WTC11 (cell line): ENCODE measurements at regions not wholly inside any gene's neighbourhood (a gene's known extent, or its start where the extent isn't known, plus 50 kb on each side); places are given as distances from the start of the nearest gene placed in this dataset.

Experiments used
- ATAC-seq: fragments of 200-7000 bp; cut with Tn5 transposase; 2 replicates; pipeline ENCODE4 v1.10.0; 2021; ENCODE audit warnings: mild to moderate bottlenecking, moderate library complexity
- CTCF ChIA-PET: fragments of 300-600 bp; sonication (Branson Sonifier 250); formaldehyde crosslinking; loops from one replicate; lab custom pipeline; 2021; ENCODE audit warnings: antibody characterized with exemption; lab: Charles Lee
- POLR2A ChIA-PET: fragments of 350-600 bp; sonication (Branson Sonifier 250); formaldehyde crosslinking; loops from one replicate; lab custom pipeline; 2021; ENCODE audit warnings: antibody characterized with exemption; lab: Charles Lee
- DNase-seq: peaks from one replicate; pipeline ENCODE4 v3.0.0; 2021; ENCODE audit warnings: low spot score
- H3K27ac Mint-ChIP-seq: 2 replicates; pipeline ENCODE4 v1.8.0; 2021; ENCODE audit warnings: mixed read lengths
- H3K27me3 Mint-ChIP-seq: 2 replicates; pipeline ENCODE4 v1.8.0; 2021; ENCODE audit warnings: low read depth, mild to moderate bottlenecking, moderate library complexity, mixed read lengths
- H3K36me3 Mint-ChIP-seq: 2 replicates; pipeline ENCODE4 v1.8.0; 2021; ENCODE audit warnings: mixed read lengths
- H3K4me1 Mint-ChIP-seq: 2 replicates; pipeline ENCODE4 v1.8.0; 2022; ENCODE audit warnings: mixed read lengths
- H3K4me3 Mint-ChIP-seq: 2 replicates; pipeline ENCODE4 v1.8.0; 2021; ENCODE audit warnings: mild to moderate bottlenecking, moderate library complexity, mixed read lengths
- H3K9me3 Mint-ChIP-seq: 2 replicates; pipeline ENCODE4 v1.8.0; 2021; ENCODE audit warnings: mixed read lengths
- ARID4B ChIP-seq: sonication (generic); formaldehyde crosslinking; IDR thresholded peaks from 2 replicates; pipeline ENCODE4 v1.8.0; 2023; ENCODE audit warnings: missing genetic modification reagents, mild to moderate bottlenecking, borderline replicate concordance
- ATF1 ChIP-seq: sonication (generic); formaldehyde crosslinking; IDR thresholded peaks from 2 replicates; pipeline ENCODE4 v1.8.1; 2023; ENCODE audit warnings: mild to moderate bottlenecking, moderate library complexity, missing genetic modification reagents
- CREM ChIP-seq: sonication (generic); formaldehyde crosslinking; IDR thresholded peaks from 2 replicates; pipeline ENCODE4 v1.8.1; 2022; ENCODE audit warnings: mild to moderate bottlenecking, missing genetic modification reagents, moderate library complexity
- ERG ChIP-seq: fragments of 250-450 bp; sonication (Bioruptor Pico); IDR thresholded peaks from 2 replicates; pipeline ENCODE4 v1.8.0; 2021; ENCODE audit warnings: mild to moderate bottlenecking
- FOXJ3 ChIP-seq: sonication (generic); formaldehyde crosslinking; IDR thresholded peaks from 2 replicates; pipeline ENCODE4 v1.9.0; 2021; ENCODE audit warnings: missing genetic modification reagents, mild to moderate bottlenecking, borderline replicate concordance
- FOXP1 ChIP-seq: sonication (generic); formaldehyde crosslinking; IDR thresholded peaks from 2 replicates; pipeline ENCODE4 v1.8.0; 2022; ENCODE audit warnings: missing genetic modification reagents, mild to moderate bottlenecking, moderate library complexity, borderline replicate concordance
- GTF2I ChIP-seq: fragments of 250-450 bp; sonication (Bioruptor Pico); conservative IDR thresholded peaks from 2 replicates; pipeline ENCODE4 v1.4.0; 2021; ENCODE audit warnings: mild to moderate bottlenecking
- NFYB ChIP-seq: sonication (generic); formaldehyde crosslinking; conservative IDR thresholded peaks from 2 replicates; pipeline ENCODE4 v1.8.0; 2022; ENCODE audit warnings: low read depth, missing genetic modification reagents
- NR1H2 ChIP-seq: sonication (generic); formaldehyde crosslinking; IDR thresholded peaks from 2 replicates; pipeline ENCODE4 v1.9.0; 2021; ENCODE audit warnings: mild to moderate bottlenecking, moderate library complexity, missing genetic modification reagents
- OVOL2 ChIP-seq: fragments of 250-450 bp; sonication (Bioruptor Pico); IDR thresholded peaks from 2 replicates; pipeline ENCODE4 v1.9.0; 2021; ENCODE audit warnings: mild to moderate bottlenecking, borderline replicate concordance
- SMAD3 ChIP-seq: sonication (generic); formaldehyde crosslinking; IDR thresholded peaks from 2 replicates; pipeline ENCODE4 v1.8.0; 2022; ENCODE audit warnings: missing genetic modification reagents, mild to moderate bottlenecking, borderline replicate concordance
- TCF7 ChIP-seq: sonication (generic); formaldehyde crosslinking; IDR thresholded peaks from 2 replicates; pipeline ENCODE4 v1.8.0; 2022; ENCODE audit warnings: mild to moderate bottlenecking, low read depth, missing genetic modification reagents, moderate library complexity
- TEAD1 ChIP-seq: sonication (generic); formaldehyde crosslinking; IDR thresholded peaks from 2 replicates; pipeline ENCODE4 v1.8.0; 2022; ENCODE audit warnings: mild to moderate bottlenecking, missing genetic modification reagents
- USF1 ChIP-seq: sonication (generic); formaldehyde crosslinking; IDR thresholded peaks from 2 replicates; pipeline ENCODE4 v1.8.0; 2022; ENCODE audit warnings: mild to moderate bottlenecking, missing genetic modification reagents
- ZNF232 ChIP-seq: sonication (generic); formaldehyde crosslinking; IDR thresholded peaks from 2 replicates; pipeline ENCODE4 v1.8.0; 2022; ENCODE audit warnings: mild to moderate bottlenecking, missing genetic modification reagents
- ZNF396 ChIP-seq: fragments of 250-450 bp; sonication (Bioruptor Pico); IDR thresholded peaks from 2 replicates; pipeline ENCODE4 v1.8.0; 2021; ENCODE audit warnings: mild to moderate bottlenecking, moderate library complexity, borderline replicate concordance
- ZNF416 ChIP-seq: fragments of 250-450 bp; sonication (Bioruptor Pico); IDR thresholded peaks from 2 replicates; pipeline ENCODE4 v1.9.0; 2021; ENCODE audit warnings: mild to moderate bottlenecking, inconsistent platforms
- TF ChIP-seq, protein P1 (sequence below): sonication (generic); formaldehyde crosslinking; IDR thresholded peaks from 2 replicates; pipeline ENCODE4 v1.8.1; 2023; ENCODE audit warnings: mild to moderate bottlenecking, missing genetic modification reagents, moderate library complexity
- TF ChIP-seq, protein P2 (sequence below): sonication (generic); formaldehyde crosslinking; IDR thresholded peaks from 2 replicates; pipeline ENCODE4 v1.8.1; 2023; ENCODE audit warnings: mild to moderate bottlenecking, missing genetic modification reagents, moderate library complexity
- TF ChIP-seq, protein P3 (sequence below): sonication (generic); formaldehyde crosslinking; IDR thresholded peaks from 2 replicates; pipeline ENCODE4 v1.8.1; 2022; ENCODE audit warnings: low read depth, mild to moderate bottlenecking, moderate library complexity, missing genetic modification reagents, borderline replicate concordance

- H3K4me3 Mint-ChIP-seq: no peak overlapping the region
- no peaks in the 10 kb centered on the region for H3K27me3 Mint-ChIP-seq
- ATAC-seq: no peak
- H3K36me3 Mint-ChIP-seq: no peaks in the 10 kb centered on the region; the same call in 1 of the 2 replicates
- TF ChIP-seq GTF2I (CRISPR knock-in tag): no peak
- TF ChIP-seq TCF7 (CRISPR knock-in tag): no peak
- no peak for TF ChIP-seq FOXP1 (CRISPR knock-in tag)
- no peak for TF ChIP-seq ERG (CRISPR knock-in tag)
- no peak for TF ChIP-seq FOXJ3 (CRISPR knock-in tag)
- no peak for TF ChIP-seq ATF1
- TF ChIP-seq, protein P1, sequence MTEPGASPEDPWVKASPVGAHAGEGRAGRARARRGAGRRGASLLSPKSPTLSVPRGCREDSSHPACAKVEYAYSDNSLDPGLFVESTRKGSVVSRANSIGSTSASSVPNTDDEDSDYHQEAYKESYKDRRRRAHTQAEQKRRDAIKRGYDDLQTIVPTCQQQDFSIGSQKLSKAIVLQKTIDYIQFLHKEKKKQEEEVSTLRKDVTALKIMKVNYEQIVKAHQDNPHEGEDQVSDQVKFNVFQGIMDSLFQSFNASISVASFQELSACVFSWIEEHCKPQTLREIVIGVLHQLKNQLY: no peak
- no peak for TF ChIP-seq ARID4B (CRISPR knock-in tag)
- no peak for TF ChIP-seq TEAD1 (CRISPR knock-in tag)
- no peak for TF ChIP-seq ZNF232 (CRISPR knock-in tag)
- no peak for TF ChIP-seq ZNF396 (CRISPR knock-in tag)
- TF ChIP-seq CREM: no peak
- TF ChIP-seq OVOL2 (CRISPR knock-in tag): no peak
- TF ChIP-seq NR1H2: no peak
- TF ChIP-seq USF1: no peak
- TF ChIP-seq SMAD3 (CRISPR knock-in tag): no peak
- TF ChIP-seq, protein P2, sequence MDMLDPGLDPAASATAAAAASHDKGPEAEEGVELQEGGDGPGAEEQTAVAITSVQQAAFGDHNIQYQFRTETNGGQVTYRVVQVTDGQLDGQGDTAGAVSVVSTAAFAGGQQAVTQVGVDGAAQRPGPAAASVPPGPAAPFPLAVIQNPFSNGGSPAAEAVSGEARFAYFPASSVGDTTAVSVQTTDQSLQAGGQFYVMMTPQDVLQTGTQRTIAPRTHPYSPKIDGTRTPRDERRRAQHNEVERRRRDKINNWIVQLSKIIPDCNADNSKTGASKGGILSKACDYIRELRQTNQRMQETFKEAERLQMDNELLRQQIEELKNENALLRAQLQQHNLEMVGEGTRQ (CRISPR knock-in tag): no peak
- TF ChIP-seq ZNF416 (CRISPR knock-in tag): no peak
- TF ChIP-seq, protein P3, sequence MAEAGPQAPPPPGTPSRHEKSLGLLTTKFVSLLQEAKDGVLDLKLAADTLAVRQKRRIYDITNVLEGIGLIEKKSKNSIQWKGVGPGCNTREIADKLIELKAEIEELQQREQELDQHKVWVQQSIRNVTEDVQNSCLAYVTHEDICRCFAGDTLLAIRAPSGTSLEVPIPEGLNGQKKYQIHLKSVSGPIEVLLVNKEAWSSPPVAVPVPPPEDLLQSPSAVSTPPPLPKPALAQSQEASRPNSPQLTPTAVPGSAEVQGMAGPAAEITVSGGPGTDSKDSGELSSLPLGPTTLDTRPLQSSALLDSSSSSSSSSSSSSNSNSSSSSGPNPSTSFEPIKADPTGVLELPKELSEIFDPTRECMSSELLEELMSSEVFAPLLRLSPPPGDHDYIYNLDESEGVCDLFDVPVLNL: no peak
- TF ChIP-seq NFYB: no peak
- TF ChIP-seq, all 79 proteins: peak for 0
- DNase-seq: no peak
- peaks cover 4% of the 10 kb centered on the region for H3K9me3 Mint-ChIP-seq
- peaks cover 40% of the 10 kb centered on the region for H3K4me1 Mint-ChIP-seq
- ChIA-PET POLR2A (no interaction called here), CTCF (no interaction called here)
- no peak overlapping the region for H3K27ac Mint-ChIP-seq
These were observed 320.5 kb downstream of the ZIC1 start for GRCh38 chr3:147729641-147730040.
